Endothelial cell of umbilical vein (primary cell): ENCODE measurements at regions not wholly inside any gene's neighbourhood (a gene's known extent, or its start where the extent isn't known, plus 50 kb on each side); places are given as distances from the start of the nearest gene placed in this dataset.

Source experiments
- BruUV-seq: library from RNA; stranded (reverse); fragments of 400-500 nt; replicated peaks from 2 replicates; lab custom pipeline; 2021; lab: Mats Ljungman, UMichigan
- CTCF ChIA-PET: fragments of 300-600, 350-600 bp; sonication (Branson Sonifier 250); formaldehyde crosslinking; loops from one replicate; lab custom pipeline; 2021; ENCODE audit warnings: antibody characterized with exemption, inconsistent platforms; lab: Charles Lee
- POLR2A ChIA-PET: fragments of 300-600, 350-600 bp; sonication (Branson Sonifier 250); formaldehyde crosslinking; loops from one replicate; lab custom pipeline; 2021; ENCODE audit warnings: antibody characterized with exemption, inconsistent platforms; lab: Charles Lee
- DNase-seq: peaks from one replicate; pipeline ENCODE4 v3.0.0-alpha.2; 2011; ENCODE audit warnings: low read depth, low spot score
- FAIRE-seq: peaks from 2 replicates; lab custom pipeline; 2011; peaks lifted over from hg19 to GRCh38; lab: Jason Lieb, UNC
- H2AFZ ChIP-seq: 2 replicates; pipeline ENCODE4 v1.6.0; 2012; ENCODE audit warnings: low read depth, low read length, control low read depth, inconsistent platforms
- H3K27ac ChIP-seq: 2 replicates; pipeline ENCODE4 v1.5.1; 2011; ENCODE audit warnings: low read depth, mild to moderate bottlenecking, control low read depth, low read length, moderate library complexity; ENCODE audit not compliant: insufficient read depth
- H3K27me3 ChIP-seq, 2 experiments: 2 replicates each; pipeline versions ENCODE4 v1.6.0 to v1.6.1; 2011; ENCODE audit warnings: low read length in 2 of 2, mixed read lengths in 1 of 2; ENCODE audit not compliant: control insufficient read depth in 2 of 2, insufficient read depth in 2 of 2
- H3K36me3 ChIP-seq, 2 experiments: 2 replicates in 1 of 2; 3 replicates in 1 of 2; pipeline ENCODE4 v1.5.1; 2011; ENCODE audit warnings: low read length in 2 of 2, mild to moderate bottlenecking in 1 of 2, moderate library complexity in 1 of 2; ENCODE audit not compliant: control insufficient read depth in 2 of 2, insufficient read depth in 2 of 2; ENCODE audit errors: extremely low read depth in 1 of 2
- H3K4me1 ChIP-seq: 3 replicates; pipeline ENCODE4 v1.5.1; 2011; ENCODE audit warnings: mild to moderate bottlenecking, low read length; ENCODE audit not compliant: control insufficient read depth, insufficient read depth; ENCODE audit errors: extremely low read depth
- H3K4me2 ChIP-seq: 2 replicates; pipeline ENCODE4 v1.6.1; 2011; ENCODE audit warnings: low read length, control low read depth, mixed read lengths; ENCODE audit not compliant: insufficient read depth
- H3K4me3 ChIP-seq, 3 experiments: fragments of 200-600 bp in 1 of 3; sonication (generic), shearing (Covaris generic) in 1 of 3; replicated peaks in 1 of 3; 2 replicates each; pipeline ENCODE4 v1.5.1; 2011 to 2016; ENCODE audit warnings: control low read depth in 3 of 3, low read length in 3 of 3, mild to moderate bottlenecking in 2 of 3, inconsistent platforms in 1 of 3, low read depth in 1 of 3, moderate library complexity in 1 of 3; ENCODE audit not compliant: insufficient read depth in 1 of 3
- H3K79me2 ChIP-seq: 2 replicates; pipeline ENCODE4 v1.6.0; 2012; ENCODE audit warnings: low read length, inconsistent platforms; ENCODE audit not compliant: control insufficient read depth, insufficient read depth
- H3K9ac ChIP-seq: replicated peaks from 2 replicates; pipeline ENCODE3; 2011; ENCODE audit warnings: low read length, control low read depth; ENCODE audit not compliant: insufficient read depth; ENCODE audit errors: extremely low read depth
- H3K9me1 ChIP-seq: replicated peaks from 3 replicates; pipeline ENCODE4 v1.6.0; 2011; ENCODE audit warnings: mild to moderate bottlenecking, low read length; ENCODE audit not compliant: control insufficient read depth, insufficient read depth; ENCODE audit errors: extremely low read depth
- H3K9me3 ChIP-seq: replicated peaks from 2 replicates; pipeline ENCODE4 v1.5.1; 2012; ENCODE audit warnings: low read length, inconsistent platforms; ENCODE audit not compliant: control insufficient read depth, insufficient read depth
- H4K20me1 ChIP-seq: replicated peaks from 2 replicates; pipeline ENCODE3; 2011; ENCODE audit warnings: mild to moderate bottlenecking, low read length; ENCODE audit not compliant: control insufficient read depth, insufficient read depth; ENCODE audit errors: extremely low read depth
- EZH2 ChIP-seq: IDR thresholded peaks from 2 replicates; pipeline ENCODE4 v1.6.1; 2012; ENCODE audit warnings: borderline replicate concordance, low read depth, mild to moderate bottlenecking, moderate library complexity, low read length, inconsistent platforms; ENCODE audit not compliant: severe bottlenecking
- FOS ChIP-seq: IDR thresholded peaks from 2 replicates; pipeline ENCODE4 v1.6.1; 2011; ENCODE audit warnings: mild to moderate bottlenecking, low read length, moderate library complexity, borderline replicate concordance; ENCODE audit not compliant: insufficient read depth
- GATA2 ChIP-seq: IDR thresholded peaks from 2 replicates; pipeline ENCODE4 v1.7.0; 2011; ENCODE audit warnings: low read depth, mild to moderate bottlenecking, moderate library complexity, mixed read lengths, low read length; ENCODE audit not compliant: insufficient read length, insufficient read depth
- JUN ChIP-seq: IDR thresholded peaks from 2 replicates; pipeline ENCODE4 v1.6.1; 2011; ENCODE audit warnings: borderline replicate concordance, low read depth; ENCODE audit not compliant: insufficient read length, insufficient read depth
- MAX ChIP-seq: IDR thresholded peaks from 2 replicates; pipeline ENCODE4 v1.6.1; 2011; ENCODE audit not compliant: insufficient read depth, insufficient read length
- MYC ChIP-seq: IDR thresholded peaks from one replicate; pipeline ENCODE4 v1.6.1; 2011; ENCODE audit warnings: mild to moderate bottlenecking, low read depth, low read length
- POLR2A ChIP-seq: IDR thresholded peaks from 2 replicates; pipeline ENCODE4 v1.6.1; 2012; ENCODE audit warnings: low read depth, mild to moderate bottlenecking, control low read depth, low read length
- POLR2AphosphoS5 ChIP-seq: IDR thresholded peaks from 2 replicates; pipeline ENCODE4 v1.6.1; 2012; ENCODE audit warnings: low read depth, mild to moderate bottlenecking, control low read depth, low read length, moderate library complexity; ENCODE audit not compliant: insufficient read depth
- dilution Hi-C: fragments of 300-500 bp; cut with MboI; formaldehyde crosslinking; loops from one replicate; pipeline ENCODE4 v1.15.0; 2019; ENCODE audit warnings: low sequenced_read_pairs; ENCODE audit not compliant: extremely low pct_ligation_motif_present
- intact Hi-C: fragments of 100-400 bp; cut with micrococcal nuclease; formaldehyde crosslinking; loops from one replicate; pipeline ENCODE4 v1.10.0; 2022
- TF ChIP-seq, protein P1 (sequence below), 2 donors: IDR thresholded peaks; 1 replicate in 1 of 2; 2 replicates in 1 of 2; pipeline ENCODE4 v1.5.1; 2011; ENCODE audit warnings: low read length in 2 of 2, mild to moderate bottlenecking in 2 of 2, moderate library complexity in 2 of 2, control low read depth in 1 of 2, inconsistent platforms in 1 of 2, low read depth in 1 of 2; ENCODE audit not compliant: insufficient read depth in 1 of 2; ENCODE audit errors: extremely low read depth in 1 of 2

DNA sequence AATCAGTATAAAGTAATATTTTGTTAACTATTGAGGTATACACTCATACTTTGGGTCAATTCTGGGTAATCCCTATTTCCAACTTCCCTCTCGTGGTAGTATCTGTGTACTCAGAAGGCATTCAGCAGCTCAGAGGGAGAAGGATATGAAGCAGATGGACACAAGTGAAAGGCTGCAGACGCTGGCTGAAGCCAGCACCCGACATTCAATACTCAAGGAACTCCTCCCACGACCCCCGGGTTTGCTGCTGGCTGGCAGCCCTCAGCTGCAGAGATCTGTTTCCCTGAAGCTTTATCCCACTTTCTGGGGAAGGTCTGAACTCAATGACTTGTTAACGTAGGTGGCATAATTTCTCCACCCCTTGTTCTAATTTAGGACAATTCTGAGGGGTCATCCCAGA, 847.3 kb upstream of the SOX11 start:
- Histone ChIP-seq H2AFZ (no peak overlapping the region), H3K9me1 (no peaks in the 10 kb centered on the region), H3K9me3 (peaks cover 6% of the 10 kb centered on the region), H3K4me2 (no peak overlapping the region), H3K36me3 (no peaks in the 10 kb centered on the region), H3K27me3 (no peaks in the 10 kb centered on the region), H4K20me1 (no peaks in the 10 kb centered on the region), H3K27ac (no peak overlapping the region), H3K79me2 (no peaks in the 10 kb centered on the region), H3K4me3 (no peak overlapping the region), H3K9ac (no peak overlapping the region), H3K4me1 (no peaks in the 10 kb centered on the region)
- TF ChIP-seq MYC (no peak), EZH2 (no peak), GATA2 (no peak), POLR2A (no peak), POLR2AphosphoS5 (no peak), JUN (no peak), FOS (no peak), MAX (no peak)
- TF ChIP-seq, protein P1, sequence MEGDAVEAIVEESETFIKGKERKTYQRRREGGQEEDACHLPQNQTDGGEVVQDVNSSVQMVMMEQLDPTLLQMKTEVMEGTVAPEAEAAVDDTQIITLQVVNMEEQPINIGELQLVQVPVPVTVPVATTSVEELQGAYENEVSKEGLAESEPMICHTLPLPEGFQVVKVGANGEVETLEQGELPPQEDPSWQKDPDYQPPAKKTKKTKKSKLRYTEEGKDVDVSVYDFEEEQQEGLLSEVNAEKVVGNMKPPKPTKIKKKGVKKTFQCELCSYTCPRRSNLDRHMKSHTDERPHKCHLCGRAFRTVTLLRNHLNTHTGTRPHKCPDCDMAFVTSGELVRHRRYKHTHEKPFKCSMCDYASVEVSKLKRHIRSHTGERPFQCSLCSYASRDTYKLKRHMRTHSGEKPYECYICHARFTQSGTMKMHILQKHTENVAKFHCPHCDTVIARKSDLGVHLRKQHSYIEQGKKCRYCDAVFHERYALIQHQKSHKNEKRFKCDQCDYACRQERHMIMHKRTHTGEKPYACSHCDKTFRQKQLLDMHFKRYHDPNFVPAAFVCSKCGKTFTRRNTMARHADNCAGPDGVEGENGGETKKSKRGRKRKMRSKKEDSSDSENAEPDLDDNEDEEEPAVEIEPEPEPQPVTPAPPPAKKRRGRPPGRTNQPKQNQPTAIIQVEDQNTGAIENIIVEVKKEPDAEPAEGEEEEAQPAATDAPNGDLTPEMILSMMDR (IDR thresholded peaks at IDR 0.05; ENCODE audit: extremely low read depth in 1 of 2, insufficient read depth in 1 of 2, low read depth in 1 of 2, low read length in 2 of 2) = no peak
- ChIA-PET CTCF (no interaction called here), POLR2A (no interaction called here)
- BruUV-seq = no TSS peak
- dilution Hi-C loops (no loop called here), intact Hi-C loops (no loop called here)
- FAIRE-seq (no peak), DNase-seq (no peak)
